ENCODE measurements at regions not wholly inside any gene's neighbourhood (a gene's known extent, or its start where the extent isn't known, plus 50 kb on each side); places are given as distances from the start of the nearest gene placed in this dataset.

- no peak overlapping the region for H3K4me3 ChIP-seq (ENCODE audit: low read depth, low read length)
- TF ChIP-seq CTCF (IDR thresholded peaks at IDR 0.05; ENCODE audit: insufficient read depth, low read depth, low read length, missing control alignments): no peak
- DNase-seq (ENCODE audit: low read depth): no peak
These were observed 469.4 kb downstream of the KLF12 start for GRCh38 chr13:73664851-73665250.

- no peak overlapping the region for H3K4me3 ChIP-seq (ENCODE audit: low read depth, low read length)
- no peak for DNase-seq (ENCODE audit: low read depth)
- no peak for TF ChIP-seq CTCF (IDR thresholded peaks at IDR 0.05; ENCODE audit: insufficient read depth, low read depth, low read length, missing control alignments)
These were observed 471.4 kb downstream of the KLF12 start for GRCh38 chr13:73662833-73663232.

GRCh38 chr13:73661687-73662425, 472.3 kb downstream of the KLF12 start:
- H3K4me3 ChIP-seq (ENCODE audit: low read depth, low read length): no peak overlapping the region
- no peak for TF ChIP-seq CTCF (IDR thresholded peaks at IDR 0.05; ENCODE audit: insufficient read depth, low read depth, low read length, missing control alignments)
- DNase-seq (ENCODE audit: low read depth): no peak

GRCh38 chr13:73661066-73661465, 473.1 kb downstream of the KLF12 start:
- TF ChIP-seq CTCF (IDR thresholded peaks at IDR 0.05; ENCODE audit: insufficient read depth, low read depth, low read length, missing control alignments): no peak
- DNase-seq (ENCODE audit: low read depth): no peak
- H3K4me3 ChIP-seq (ENCODE audit: low read depth, low read length): no peak overlapping the region

- no peak overlapping the region for H3K4me3 ChIP-seq (ENCODE audit: low read depth, low read length)
- DNase-seq (ENCODE audit: low read depth): no peak
- no peak for TF ChIP-seq CTCF (IDR thresholded peaks at IDR 0.05; ENCODE audit: insufficient read depth, low read depth, low read length, missing control alignments)
These were observed 475.6 kb downstream of the KLF12 start for GRCh38 chr13:73658639-73659038.

GRCh38 chr13:73657821-73658540, 476.2 kb downstream of the KLF12 start:
- TF ChIP-seq CTCF (IDR thresholded peaks at IDR 0.05; ENCODE audit: insufficient read depth, low read depth, low read length, missing control alignments): no peak
- no peak for DNase-seq (ENCODE audit: low read depth)
- no peak overlapping the region for H3K4me3 ChIP-seq (ENCODE audit: low read depth, low read length)

All from GM12865 (cell line).